Activated T-helper 1 cell treated with Interleukin-2 at 50 U/mL for 16 hours (primary cell): ENCODE measurements at regions not wholly inside any gene's neighbourhood (a gene's known extent, or its start where the extent isn't known, plus 50 kb on each side); places are given as distances from the start of the nearest gene placed in this dataset.
"Not testable (repeated sequence)": the region's sequence is repeated elsewhere in the genome, so short reads cannot be mapped to it uniquely, and the experiment has no call there.

Source experiments
- DNase-seq: peaks from one replicate; pipeline ENCODE4 v3.0.0-alpha.2; 2020; ENCODE audit warnings: low read depth

- no peak for DNase-seq
Measured at GRCh38 chr3:139113993-139114375, 69.3 kb upstream of the PRR23C start.

GRCh38 chr3:139116631-139117030 is 71.9 kb upstream of the PRR23C start:
- DNase-seq: not testable (repeated sequence)

DNA sequence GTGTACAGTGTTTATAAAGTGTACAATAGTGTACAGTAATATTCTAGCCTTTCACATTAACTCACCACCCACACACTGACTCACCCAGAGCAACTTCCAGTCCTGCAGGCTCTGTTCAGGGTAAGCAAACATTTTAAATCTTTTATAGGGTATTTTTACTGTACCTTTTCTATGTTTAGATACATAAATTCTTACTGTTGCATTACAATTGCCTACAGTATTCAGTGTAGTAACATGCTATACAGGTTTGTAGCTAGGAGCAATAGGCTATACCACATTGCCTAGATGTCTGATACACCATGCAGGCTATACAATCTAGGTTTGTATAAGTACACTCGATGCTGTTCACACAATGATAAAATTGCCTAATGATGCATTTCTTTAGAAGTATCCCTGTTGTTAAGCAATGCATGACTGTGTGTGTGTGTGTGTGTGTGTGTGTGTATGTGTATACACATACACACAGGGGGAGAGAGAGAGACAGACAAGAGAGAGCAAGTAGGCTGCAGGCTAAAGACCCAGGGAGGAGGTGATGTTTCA is 72.5 kb upstream of the PRR23C start:
- DNase-seq: no peak

GRCh38 chr3:139117883-139118760 is 73.4 kb upstream of the PRR23C start:
- DNase-seq: no peak

- DNase-seq: no peak
Measured at GRCh38 chr3:139118835-139119234, 74.1 kb upstream of the PRR23C start.

GRCh38 chr3:139119331-139120025 is 74.8 kb upstream of the PRR23C start:
- DNase-seq: no peak

GRCh38 chr3:139120086-139121056 is 75.7 kb upstream of the PRR23C start:
- no peak for DNase-seq

DNA sequence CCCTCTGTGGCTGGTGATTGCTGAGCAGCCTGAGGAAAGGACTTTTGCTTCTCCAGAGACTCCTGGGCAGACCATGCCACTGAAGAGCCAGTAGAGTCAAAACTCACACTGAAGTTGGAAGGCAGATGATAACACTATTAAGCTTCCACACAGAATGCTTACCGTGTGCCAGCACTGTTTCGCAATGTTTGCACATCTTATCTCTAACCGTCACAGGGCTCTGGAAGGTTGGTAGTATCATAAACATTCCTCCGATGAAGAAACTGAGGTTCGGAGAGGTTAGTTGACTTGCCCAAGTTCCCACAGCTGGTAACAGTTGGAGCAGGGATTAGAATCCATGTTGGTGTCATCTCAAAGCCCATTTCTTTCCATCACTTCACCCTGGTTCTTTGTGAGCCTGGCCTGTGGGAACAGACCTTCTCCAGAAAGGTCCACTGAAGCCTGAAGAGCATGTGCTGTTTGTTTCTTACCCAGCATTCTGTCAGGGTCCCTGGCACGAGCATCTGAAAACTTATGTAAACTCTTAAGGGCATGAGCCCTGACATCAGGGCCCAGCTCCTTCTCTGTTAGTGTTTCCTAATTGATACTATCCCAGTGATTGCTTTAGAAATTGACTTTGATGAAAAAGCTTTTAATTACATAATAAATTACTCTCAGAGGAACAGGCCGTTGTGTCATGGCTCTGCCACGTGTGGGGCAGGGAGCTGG is 77.0 kb upstream of the PRR23C start:
- DNase-seq: no peak

GRCh38 chr3:139122221-139122581 is 77.5 kb upstream of the PRR23C start:
- DNase-seq: no peak

DNA sequence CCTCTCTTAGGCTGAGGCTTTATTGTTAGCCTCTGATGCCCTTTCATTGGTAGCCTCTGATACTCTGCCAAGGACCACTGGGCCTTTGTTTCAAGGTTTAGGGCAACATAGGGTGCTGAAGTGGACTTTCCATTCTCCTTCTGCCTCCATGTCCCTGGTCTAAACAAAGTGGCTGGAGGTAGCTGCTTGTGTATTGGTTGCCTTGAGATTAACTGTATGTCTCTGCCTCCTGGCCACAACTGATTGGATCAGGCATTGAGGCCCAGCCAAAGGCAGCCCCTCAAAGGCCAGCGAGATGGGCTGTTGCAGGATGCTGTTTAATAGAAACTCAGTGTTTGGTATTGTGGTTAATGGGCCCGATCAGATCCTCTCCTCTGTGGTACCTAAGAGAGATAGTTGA is 77.9 kb upstream of the PRR23C start:
- no peak for DNase-seq

DNA sequence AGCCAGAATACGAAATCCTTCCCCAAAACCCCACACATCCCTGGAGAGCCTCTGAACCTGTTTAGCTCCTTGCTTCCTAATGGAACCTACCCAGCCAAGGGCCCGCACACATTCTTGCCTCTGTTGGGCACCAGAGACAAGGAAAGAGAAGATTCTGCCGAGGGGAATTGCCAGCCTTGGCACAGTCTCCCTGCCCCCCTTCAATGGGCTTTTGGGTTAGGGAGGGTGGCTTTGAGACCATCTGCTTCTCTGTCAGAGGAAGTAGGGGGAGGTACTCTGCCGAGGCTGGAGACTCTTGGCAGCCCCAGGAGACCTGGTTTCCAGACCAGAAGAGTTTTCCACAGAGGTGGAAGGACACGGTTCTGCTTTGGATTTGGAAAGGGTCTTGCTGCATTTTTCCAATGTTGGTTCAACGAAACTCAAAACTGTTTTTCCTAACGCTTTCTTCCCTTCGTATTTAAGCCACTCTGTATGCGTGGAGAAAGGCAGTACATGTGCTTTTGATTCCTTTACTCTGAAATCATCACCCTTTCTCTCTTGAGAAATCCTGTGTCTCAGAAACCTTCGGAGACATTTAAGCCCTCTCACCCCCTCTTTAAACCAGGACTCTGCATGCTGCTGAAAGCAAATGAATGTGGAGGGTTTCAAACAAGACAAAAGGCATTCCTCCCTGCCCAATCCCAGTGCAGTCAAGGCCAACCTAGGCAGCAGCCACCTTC is 78.8 kb upstream of the PRR23C start:
- no peak for DNase-seq

- no peak for DNase-seq
Measured at GRCh38 chr3:139124197-139124596, 79.5 kb upstream of the PRR23C start.

- DNase-seq: no peak
Measured at GRCh38 chr3:139127101-139127500, 82.4 kb upstream of the PRR23C start.

- not testable (repeated sequence) for DNase-seq
Measured at GRCh38 chr3:139127629-139128028, 82.9 kb upstream of the PRR23C start.

- no peak for DNase-seq
Measured at GRCh38 chr3:139128803-139129202, 84.1 kb upstream of the PRR23C start.

DNA sequence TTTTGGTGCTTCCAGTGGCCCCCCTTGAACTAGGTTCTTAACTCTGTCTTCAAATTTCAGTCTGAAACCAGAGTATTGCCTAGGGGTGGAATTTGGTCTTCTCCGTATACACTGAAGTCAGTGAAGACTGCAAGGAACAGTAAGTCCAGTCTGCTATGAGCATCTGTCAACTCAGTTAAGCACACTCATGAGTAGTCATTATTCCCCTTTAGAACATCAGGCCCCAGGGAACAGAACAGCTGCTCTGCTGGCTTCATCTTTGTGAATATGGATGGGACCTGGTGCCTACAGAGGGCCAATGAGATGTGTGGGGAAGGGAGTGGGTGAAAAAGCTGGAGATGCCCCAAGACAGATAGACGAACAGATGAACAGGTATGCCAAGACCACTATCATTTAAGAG is 85.2 kb upstream of the PRR23C start:
- DNase-seq: no peak

GRCh38 chr3:139130390-139131140 is 85.9 kb upstream of the PRR23C start:
- DNase-seq: no peak

DNA sequence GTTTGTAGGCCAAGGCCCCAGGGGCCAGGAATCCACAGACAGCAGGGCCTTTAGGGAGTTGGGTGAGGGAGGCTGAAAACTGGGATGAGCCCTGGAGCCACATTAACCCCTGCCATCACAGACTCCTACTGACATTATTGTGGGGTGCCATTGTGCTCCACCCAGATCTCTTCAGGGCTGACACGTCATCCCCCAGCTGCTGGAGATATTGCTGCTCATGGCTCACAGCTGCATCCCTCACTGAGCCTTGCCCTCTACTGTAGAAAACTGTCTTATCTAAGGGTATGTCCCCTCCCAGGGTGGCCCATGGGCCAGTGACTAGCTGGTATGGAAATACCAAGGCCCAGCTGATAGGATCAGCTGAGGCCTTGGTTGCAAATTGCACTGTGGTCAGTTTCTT is 87.3 kb upstream of the PRR23C start:
- DNase-seq: no peak

- no peak for DNase-seq
Measured at GRCh38 chr3:139132976-139133375, 88.3 kb upstream of the PRR23C start.
